GM12872 (cell line): ENCODE measurements at regions not wholly inside any gene's neighbourhood (a gene's known extent, or its start where the extent isn't known, plus 50 kb on each side); places are given as distances from the start of the nearest gene placed in this dataset.

Experiments
- CTCF ChIP-seq: IDR thresholded peaks from 3 replicates; pipeline ENCODE4 v1.5.1; 2011; ENCODE audit warnings: low read depth, mild to moderate bottlenecking, low read length, moderate library complexity; ENCODE audit not compliant: insufficient read depth

- TF ChIP-seq CTCF: no peak
These were observed 126.3 kb downstream of the GPAT3 start for GRCh38 chr4:83662204-83662603.

- TF ChIP-seq CTCF: no peak
These were observed 125.5 kb downstream of the GPAT3 start for GRCh38 chr4:83661359-83661758.

DNA sequence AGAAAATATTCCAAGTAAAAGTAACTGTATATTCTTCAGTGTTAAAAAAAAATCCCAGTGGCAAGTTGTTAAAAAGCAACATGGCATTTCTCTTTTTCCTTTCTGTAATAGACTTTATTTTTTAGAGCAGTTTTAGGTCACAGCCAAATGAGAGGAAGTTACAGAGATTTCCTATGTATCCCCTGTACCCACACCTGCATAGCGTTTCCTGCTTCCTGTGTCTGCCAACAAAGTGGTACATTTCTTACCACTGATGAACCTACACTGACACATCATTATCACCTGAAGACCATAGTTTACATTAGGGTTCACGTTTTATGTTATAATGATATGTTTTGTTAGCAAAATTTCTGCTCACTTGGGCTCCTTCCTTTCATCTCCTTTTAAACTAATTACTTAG, 124.7 kb downstream of the GPAT3 start:
- TF ChIP-seq CTCF: no peak

DNA sequence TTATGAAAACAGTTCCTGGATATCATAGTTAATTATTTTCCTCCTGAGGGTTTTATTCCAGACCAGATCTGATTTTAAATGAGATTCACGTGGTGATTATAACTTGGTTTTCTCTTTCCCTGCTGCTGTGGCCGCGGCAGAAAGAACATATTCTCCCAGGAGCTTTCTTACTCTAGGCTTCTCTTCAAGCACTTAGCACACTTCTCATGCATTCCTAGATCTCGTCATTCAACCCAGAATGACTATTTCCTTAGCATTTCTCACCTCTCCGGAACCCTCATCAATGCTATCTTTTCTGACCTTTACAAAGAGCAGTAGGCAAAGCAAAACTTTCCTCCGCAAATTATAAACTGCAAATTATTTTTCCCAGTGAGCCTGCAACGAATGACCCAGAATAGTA, 122.9 kb downstream of the GPAT3 start:
- TF ChIP-seq CTCF: no peak

DNA sequence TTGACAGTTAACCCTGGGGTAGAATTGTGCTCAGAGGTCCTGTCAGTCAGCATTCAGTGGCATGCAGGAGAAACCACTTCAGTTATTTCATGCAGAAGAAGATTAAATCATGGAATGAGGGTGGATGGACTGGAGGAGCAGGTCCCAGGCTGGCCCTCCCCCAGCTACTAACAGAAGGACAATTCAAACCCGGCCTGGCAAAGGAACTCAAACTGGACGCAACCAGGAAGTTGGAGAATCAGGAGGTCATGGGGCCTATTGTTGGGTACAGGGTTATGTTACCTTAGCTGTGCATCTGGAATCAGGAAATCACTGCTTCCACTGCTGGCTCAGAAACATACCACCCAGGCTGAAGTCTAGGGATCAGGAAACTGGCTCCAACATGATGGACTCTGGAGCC, 121.4 kb downstream of the GPAT3 start:
- no peak for TF ChIP-seq CTCF
